Stimulated activated naive CD8-positive, alpha-beta T cell treated with anti-CD3 and anti-CD28 coated beads, Interleukin-15, amount 100 ng/mL, for 72 hours (primary cell): ENCODE measurements at regions not wholly inside any gene's neighbourhood (a gene's known extent, or its start where the extent isn't known, plus 50 kb on each side); places are given as distances from the start of the nearest gene placed in this dataset.
"Not testable (repeated sequence)": the region's sequence is repeated elsewhere in the genome, so short reads cannot be mapped to it uniquely, and the experiment has no call there.

ENCODE experiments used
- ATAC-seq: fragments of 150-1000 bp; cut with Tn5 transposase; 2 replicates; pipeline ENCODE4 v1.10.0; 2021; ENCODE audit warnings: mild to moderate bottlenecking, moderate library complexity
- DNase-seq, 2 donors: peaks; one replicate each; pipeline ENCODE4 v3.0.0; 2021 to 2022
- H3K27ac Mint-ChIP-seq, 2 donors: one replicate each; pipeline ENCODE4 v1.8.0; 2022; ENCODE audit warnings: mild to moderate bottlenecking in 2 of 2, mixed read lengths in 2 of 2, moderate library complexity in 2 of 2
- H3K27me3 Mint-ChIP-seq: one replicate; pipeline ENCODE4 v1.8.0; 2022; ENCODE audit warnings: mixed read lengths
- H3K4me1 Mint-ChIP-seq: one replicate; pipeline ENCODE4 v1.8.0; 2022; ENCODE audit warnings: mild to moderate bottlenecking, mixed read lengths
- H3K4me3 Mint-ChIP-seq, 2 donors: one replicate each; pipeline ENCODE4 v1.8.0; 2022; ENCODE audit warnings: mild to moderate bottlenecking in 2 of 2, mixed read lengths in 2 of 2, moderate library complexity in 1 of 2
- H3K9me3 Mint-ChIP-seq, 2 donors: one replicate each; pipeline ENCODE4 v1.8.0; 2022; ENCODE audit warnings: mixed read lengths in 2 of 2

DNA sequence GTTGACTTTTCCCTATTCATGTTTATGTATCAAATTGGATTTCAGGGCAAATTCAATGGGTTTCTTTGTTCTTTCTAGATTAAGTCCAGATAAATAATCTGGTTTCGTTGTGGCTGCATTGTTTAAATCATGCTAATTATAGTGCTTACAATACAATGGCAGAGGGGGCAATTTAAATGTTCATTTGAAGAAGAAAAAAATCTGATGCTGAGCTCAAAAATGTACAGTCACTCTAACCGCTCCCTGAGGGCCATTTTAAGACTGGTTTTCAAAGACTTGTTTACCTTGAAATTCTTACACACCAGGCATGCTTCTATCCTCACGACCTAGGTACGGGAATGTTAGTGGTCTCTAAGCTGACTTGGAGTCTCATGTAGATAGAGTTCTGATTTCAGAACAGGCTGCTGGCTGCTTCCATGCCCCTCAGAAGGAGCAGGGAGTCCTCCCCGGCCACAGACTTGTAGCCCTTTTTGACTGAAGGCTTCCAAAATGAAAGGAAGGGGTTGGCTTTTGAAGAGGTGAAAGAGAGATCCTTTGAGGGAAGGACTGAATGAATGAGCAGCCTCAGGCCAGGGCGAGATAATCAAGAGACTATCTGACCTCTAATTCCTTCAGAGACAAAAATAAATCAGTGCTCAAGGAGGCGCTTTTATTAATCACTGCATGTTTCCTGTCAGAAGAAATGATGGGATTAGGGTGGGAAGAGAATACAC lies 86.1 kb upstream of the ZNF217 start:
- DNase-seq (no peak), ATAC-seq (no peak)
- Mint-ChIP-seq H3K27ac (peak overlapping the region; percentile 44 to 72), H3K4me3 (peak overlapping the region in 1 of 2 donors; percentile 21), H3K9me3 (no peaks in the 10 kb centered on the region), H3K4me1 (peaks cover 34% of the 10 kb centered on the region), H3K27me3 (no peaks in the 10 kb centered on the region)

DNA sequence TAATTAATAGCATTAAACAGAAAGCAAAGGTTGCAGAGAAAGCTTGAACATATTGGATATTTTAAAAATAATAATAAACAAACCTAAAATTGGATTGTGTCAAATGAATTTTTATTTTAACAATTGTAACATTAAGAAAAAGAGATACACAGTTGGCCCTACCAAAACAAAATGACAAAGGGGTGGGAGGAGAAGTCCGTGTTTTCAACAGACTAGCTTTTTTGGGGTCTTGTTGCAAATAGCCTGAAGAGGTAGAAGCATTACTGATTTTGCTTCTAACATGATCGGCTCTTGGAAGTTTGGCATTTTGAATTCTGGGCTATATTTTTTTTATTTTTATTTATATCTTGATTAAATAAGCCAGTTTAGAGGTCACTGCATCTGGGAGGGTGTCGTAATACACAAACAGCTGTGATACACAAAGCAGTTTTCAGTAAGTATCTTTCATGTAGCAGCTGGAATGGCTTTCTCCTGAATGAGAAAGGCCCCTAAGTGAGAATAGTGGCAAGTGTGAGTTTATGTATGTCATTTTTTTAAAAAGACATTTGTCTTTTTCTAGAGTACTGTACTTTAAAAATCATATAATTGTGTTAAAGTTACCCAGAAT lies 85.5 kb upstream of the ZNF217 start:
- H3K27ac Mint-ChIP-seq, result peak overlapping the region in 1 of 2 donors; percentile 92
- H3K4me3 Mint-ChIP-seq, result peak overlapping the region; percentile 80 to 81
- ATAC-seq, result no peak

DNA sequence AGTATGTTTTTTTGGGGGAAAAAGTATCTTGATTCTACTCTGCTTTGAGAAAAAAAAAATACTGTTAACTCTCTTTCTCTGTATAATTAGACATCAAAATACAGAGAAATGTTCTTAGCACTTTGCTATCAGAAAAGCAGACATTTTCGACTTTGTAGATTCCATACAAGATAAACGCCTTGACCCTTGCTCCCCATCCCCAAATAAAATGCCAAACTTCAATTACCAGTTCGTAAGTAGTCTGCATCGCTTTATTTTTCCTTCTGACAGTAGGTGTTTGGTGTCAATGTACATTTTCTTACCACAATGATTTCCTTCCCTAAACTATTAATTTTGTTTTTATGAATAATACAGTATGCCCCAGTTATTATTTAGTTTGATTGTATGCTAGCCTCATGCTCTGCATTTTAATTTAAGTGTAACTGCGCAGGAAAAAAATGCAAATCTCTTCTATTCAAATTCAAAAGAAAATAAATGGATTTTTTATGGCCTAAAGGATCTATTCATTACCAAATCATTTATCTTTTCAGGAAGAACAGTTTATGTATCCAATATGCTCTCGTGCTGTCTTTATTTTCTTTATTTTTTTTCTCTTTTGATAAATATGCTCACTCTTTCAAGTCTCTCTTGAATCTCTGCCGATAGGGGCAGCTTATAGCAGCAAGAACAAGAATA lies 84.8 kb upstream of the ZNF217 start:
- H3K4me1 Mint-ChIP-seq, result peaks cover 33% of the 10 kb centered on the region
- no peak for DNase-seq
- no peaks in the 10 kb centered on the region for H3K9me3 Mint-ChIP-seq
- peak overlapping the region; percentile 80 to 81 for H3K4me3 Mint-ChIP-seq
- no peak for ATAC-seq
- peak overlapping the region; percentile 92 to 97 for H3K27ac Mint-ChIP-seq
- no peaks in the 10 kb centered on the region for H3K27me3 Mint-ChIP-seq

More for the DNA sequence above, 85.5 kb upstream of the ZNF217 start:
- Mint-ChIP-seq H3K4me1 (peaks cover 33% of the 10 kb centered on the region), H3K9me3 (no peaks in the 10 kb centered on the region), H3K27me3 (no peaks in the 10 kb centered on the region)
- DNase-seq, result no peak

DNA sequence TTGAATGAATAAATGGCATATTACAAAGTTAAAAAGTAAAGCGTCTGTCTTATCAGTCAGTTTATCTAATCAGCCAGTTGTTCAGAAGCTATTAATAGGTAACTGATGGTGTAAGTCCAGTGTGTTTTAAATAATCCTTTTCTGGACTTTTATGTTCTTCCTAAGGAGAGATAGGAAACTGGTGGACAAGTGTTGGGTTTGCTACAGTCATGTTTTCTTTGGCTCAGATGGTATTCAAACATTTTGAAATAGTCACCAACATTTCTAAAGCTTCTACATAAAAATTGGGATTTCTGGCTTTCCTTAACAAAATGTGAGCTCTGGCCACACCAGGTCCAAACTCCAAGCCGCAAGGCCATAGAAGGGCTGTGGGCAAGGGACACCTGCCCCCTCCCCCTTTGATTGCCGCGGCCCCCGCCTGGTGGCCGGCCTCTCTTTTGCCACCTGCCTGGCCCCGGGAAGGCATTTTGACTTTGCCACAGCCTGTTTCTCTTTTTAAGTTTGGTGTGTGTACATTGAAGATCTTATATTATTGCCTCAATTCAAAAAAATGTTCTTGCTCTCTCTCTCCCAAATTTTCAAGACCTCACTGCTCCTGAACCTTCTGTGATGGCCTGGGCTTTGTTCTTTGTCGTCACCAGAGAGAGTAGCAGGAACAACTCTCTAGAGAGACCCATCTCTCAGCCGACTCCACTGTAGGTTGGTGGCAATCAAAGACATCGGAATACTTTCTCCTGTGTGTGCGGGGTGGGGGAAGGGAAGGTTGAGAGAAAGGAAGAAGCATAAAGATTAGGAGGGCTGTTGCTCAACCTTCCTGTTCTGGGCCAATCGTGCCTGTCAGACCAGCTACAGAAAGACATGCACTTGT lies 84.0 kb upstream of the ZNF217 start:
- peak overlapping the region; percentile 80 to 81 for H3K4me3 Mint-ChIP-seq
- H3K4me1 Mint-ChIP-seq, result peaks cover 33% of the 10 kb centered on the region
- H3K27ac Mint-ChIP-seq, result peak overlapping the region; percentile 92 to 97
- no peaks in the 10 kb centered on the region for H3K9me3 Mint-ChIP-seq
- ATAC-seq, result peak; percentile 37
- no peaks in the 10 kb centered on the region for H3K27me3 Mint-ChIP-seq
- peak; percentile 9 to 32 for DNase-seq

DNA sequence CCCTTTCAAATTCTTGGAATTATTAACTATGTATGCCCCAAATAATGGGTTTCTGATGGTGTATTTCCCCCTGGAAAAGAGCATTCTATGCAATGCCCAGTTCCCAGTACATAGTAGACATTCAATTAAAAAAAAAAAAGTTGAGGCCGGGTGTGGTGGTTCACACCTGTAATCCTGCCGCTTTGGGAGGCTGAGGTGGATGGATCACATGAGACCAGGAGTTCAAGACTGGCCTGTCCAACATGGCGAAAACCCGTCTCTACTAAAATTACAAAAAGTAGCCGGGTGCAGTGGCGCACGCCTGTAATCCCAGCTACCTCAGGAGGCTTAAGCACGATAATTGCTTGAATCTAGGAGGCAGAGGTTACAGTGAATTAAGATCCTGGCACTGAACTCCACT lies 83.3 kb upstream of the ZNF217 start:
- no peak overlapping the region for H3K27ac Mint-ChIP-seq
- H3K4me3 Mint-ChIP-seq, result no peak overlapping the region

DNA sequence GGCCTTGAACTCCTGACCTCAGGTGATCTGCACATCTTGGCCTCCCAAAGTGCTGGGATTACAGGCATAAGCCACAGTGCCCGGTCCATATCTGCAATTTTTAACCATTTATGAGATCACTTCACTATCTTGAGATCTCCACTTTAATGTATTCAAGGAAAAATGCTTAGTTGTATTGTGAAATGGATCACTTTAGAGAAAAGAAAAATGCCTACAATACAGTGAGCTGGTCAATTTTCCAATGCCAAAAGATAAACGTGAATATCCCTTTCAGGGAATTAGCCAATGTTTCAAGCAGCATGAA lies 82.8 kb upstream of the ZNF217 start:
- no peak for DNase-seq
- Mint-ChIP-seq H3K27ac (no peak overlapping the region), H3K9me3 (no peaks in the 10 kb centered on the region), H3K27me3 (no peaks in the 10 kb centered on the region), H3K4me3 (no peak overlapping the region), H3K4me1 (peaks cover 33% of the 10 kb centered on the region)
- no peak for ATAC-seq

More for the DNA sequence above, 83.3 kb upstream of the ZNF217 start:
- DNase-seq (no peak), ATAC-seq (no peak)
- Mint-ChIP-seq H3K27me3 (no peaks in the 10 kb centered on the region), H3K9me3 (no peaks in the 10 kb centered on the region), H3K4me1 (peaks cover 33% of the 10 kb centered on the region)

DNA sequence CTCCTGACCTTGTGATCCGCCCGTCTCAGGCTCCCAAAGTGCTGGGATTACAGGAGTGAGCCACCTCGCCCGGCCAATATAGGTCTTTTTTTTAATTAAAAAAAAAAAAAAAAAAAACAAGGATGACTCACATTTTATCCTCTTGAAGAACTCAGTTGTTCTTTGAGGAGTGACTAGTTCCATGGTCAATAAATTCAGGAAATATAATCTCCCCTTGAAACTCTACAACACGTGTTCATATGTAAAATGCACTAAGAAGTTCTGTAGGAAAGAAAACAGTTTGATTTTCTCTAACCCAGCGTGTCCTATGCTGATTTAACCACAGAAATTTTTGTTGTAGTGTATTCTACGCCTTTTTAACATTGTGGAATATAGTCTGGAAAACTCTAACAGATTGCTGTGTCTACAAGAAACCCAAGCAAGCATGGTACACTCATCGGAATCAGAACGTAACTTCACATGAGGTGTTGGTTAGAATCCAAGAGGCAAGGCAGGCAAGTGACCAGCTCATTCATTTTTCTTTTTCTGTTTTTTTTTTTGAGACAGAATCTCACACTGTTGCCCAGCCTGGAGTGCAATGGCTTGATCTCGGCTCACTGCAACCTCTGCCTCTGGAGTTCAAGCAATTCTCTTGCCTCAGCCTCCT lies 79.0 kb upstream of the ZNF217 start:
- no peak overlapping the region for H3K4me3 Mint-ChIP-seq
- no peaks in the 10 kb centered on the region for H3K9me3 Mint-ChIP-seq
- H3K4me1 Mint-ChIP-seq, result peaks cover 2% of the 10 kb centered on the region
- ATAC-seq (no peak), DNase-seq (no peak)
- H3K27ac Mint-ChIP-seq, result no peak overlapping the region
- H3K27me3 Mint-ChIP-seq, result no peaks in the 10 kb centered on the region

DNA sequence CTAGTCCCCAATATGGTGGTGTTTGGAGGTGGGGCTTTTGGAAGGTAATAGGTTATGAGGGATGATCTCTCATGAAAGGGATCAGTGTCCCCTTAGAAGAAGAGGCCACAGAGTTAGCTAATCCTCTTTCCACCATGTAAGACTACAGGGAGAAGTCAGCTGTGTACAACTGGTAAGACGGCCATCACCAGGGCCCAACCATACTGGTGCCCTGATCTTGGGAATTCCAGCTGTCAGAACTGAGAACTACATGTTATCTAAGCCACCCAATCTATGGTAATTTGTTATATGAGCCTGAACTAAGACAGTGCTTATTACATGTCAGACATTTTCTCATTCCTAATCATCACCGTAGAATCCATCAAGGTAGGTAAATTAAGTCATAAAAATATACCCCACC lies 77.7 kb upstream of the ZNF217 start:
- Mint-ChIP-seq H3K9me3 (no peaks in the 10 kb centered on the region), H3K4me1 (no peaks in the 10 kb centered on the region), H3K27ac (no peak overlapping the region), H3K4me3 (no peak overlapping the region), H3K27me3 (no peaks in the 10 kb centered on the region)
- no peak for ATAC-seq
- DNase-seq, result no peak

DNA sequence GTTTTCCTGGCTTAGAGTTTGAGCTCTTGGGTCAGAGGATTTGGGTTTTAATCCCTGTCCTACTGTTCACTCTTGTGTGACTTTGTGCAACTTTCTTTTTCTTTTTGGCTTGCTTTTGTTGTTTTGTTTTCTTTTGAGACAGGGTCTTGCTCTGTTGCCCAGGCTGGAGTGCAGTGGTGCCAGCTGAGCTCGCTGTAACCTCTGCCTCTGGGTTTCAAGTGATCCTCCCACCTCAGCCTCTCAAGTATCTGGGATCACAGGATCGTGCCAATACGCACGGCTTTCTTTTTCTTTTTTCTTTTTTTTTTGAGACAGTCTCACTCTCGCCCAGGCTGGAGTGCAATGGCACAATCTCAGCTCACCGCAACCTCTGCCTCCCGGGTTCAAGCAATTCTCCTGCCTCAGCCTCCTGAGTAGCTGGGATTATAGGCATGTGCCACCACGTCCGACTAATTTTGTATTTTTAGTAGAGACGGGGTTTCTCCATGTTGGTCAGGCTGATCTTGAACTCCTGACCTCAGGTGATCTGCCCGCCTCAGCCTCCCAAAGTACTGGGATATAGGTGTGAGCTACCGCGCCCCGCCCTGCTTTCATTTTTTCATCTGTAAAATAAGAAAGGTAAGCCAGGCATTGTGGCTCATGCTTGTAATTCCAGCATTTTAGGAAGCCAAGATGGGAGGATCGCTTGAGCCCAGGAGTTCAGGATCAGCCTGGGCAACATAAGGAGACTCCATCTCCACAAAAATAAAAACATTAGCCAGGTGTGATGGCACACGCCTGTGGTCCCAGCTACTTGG lies 76.1 kb upstream of the ZNF217 start:
- not testable (repeated sequence) for H3K4me3 Mint-ChIP-seq, H3K9me3 Mint-ChIP-seq, ATAC-seq, H3K4me1 Mint-ChIP-seq, H3K27me3 Mint-ChIP-seq, H3K27ac Mint-ChIP-seq, DNase-seq

DNA sequence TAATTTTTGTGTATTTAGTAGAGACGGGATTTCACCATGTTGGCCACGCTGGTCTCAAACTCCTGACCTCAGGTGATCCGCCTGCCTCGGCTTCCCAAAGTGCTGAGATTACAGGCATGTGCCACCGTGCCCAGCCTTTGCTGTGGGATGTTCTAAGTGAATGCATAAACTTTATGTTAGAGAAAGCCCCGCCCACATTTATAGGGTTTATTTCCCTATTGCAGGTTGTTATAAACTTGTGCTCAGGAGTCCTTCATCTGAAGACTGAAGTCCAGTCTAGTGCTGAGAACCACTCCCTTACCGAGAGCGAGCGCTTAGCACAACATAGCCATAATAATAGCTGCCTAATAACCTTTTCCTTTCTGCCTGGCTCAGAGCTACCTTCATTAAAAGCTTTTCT lies 75.4 kb upstream of the ZNF217 start:
- H3K4me1 Mint-ChIP-seq, result peaks cover 4% of the 10 kb centered on the region
- no peaks in the 10 kb centered on the region for H3K9me3 Mint-ChIP-seq
- no peak for DNase-seq
- ATAC-seq, result no peak
- no peaks in the 10 kb centered on the region for H3K27me3 Mint-ChIP-seq
- H3K27ac Mint-ChIP-seq, result no peak overlapping the region
- no peak overlapping the region for H3K4me3 Mint-ChIP-seq

DNA sequence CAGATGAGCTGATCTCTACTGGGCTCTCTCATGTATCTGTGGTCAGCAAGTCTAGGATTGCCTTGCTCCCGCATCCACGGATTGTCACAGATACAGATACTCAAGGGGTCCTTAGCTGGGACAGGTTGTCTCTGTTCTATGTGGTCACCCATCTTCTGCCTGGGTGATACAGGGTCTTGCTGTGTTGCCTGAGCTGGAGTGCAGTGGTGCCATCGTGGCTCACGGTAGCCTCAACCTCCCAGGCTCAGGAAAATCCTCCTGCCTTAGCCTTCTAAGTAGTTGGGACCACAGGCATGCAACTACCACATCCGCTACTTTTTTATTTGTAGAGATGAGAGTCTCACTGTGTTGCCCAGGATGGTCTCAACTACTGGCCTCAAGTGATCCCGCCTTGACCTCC lies 72.5 kb upstream of the ZNF217 start:
- ATAC-seq, result no peak
- Mint-ChIP-seq H3K27ac (no peak overlapping the region), H3K4me1 (peaks cover 18% of the 10 kb centered on the region), H3K27me3 (no peaks in the 10 kb centered on the region), H3K4me3 (no peak overlapping the region), H3K9me3 (no peaks in the 10 kb centered on the region)
- no peak for DNase-seq

DNA sequence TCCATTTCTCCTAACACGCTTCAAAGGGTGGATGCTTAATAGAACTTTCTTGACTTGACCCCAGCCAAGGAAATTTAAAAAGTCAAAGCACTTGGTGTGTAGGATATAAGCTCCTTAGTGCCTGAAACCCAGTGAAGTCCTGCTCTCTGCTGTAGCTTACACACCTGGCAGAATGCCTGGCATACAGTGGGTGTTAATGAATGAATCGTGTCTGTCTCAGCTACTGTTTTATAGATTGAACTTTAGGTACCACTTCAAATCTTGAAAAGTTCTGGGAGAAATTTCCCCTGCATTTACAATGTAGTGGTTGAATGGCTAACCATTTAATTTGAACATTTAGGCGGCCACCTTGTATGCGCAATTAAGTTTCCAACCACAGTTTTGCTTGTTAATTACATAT lies 70.5 kb upstream of the ZNF217 start:
- H3K4me1 Mint-ChIP-seq, result peaks cover 32% of the 10 kb centered on the region
- H3K4me3 Mint-ChIP-seq, result no peak overlapping the region
- H3K27me3 Mint-ChIP-seq, result no peaks in the 10 kb centered on the region
- no peak for DNase-seq
- H3K27ac Mint-ChIP-seq, result peak overlapping the region in 1 of 2 donors; percentile 68
- no peaks in the 10 kb centered on the region for H3K9me3 Mint-ChIP-seq
- ATAC-seq, result no peak

DNA sequence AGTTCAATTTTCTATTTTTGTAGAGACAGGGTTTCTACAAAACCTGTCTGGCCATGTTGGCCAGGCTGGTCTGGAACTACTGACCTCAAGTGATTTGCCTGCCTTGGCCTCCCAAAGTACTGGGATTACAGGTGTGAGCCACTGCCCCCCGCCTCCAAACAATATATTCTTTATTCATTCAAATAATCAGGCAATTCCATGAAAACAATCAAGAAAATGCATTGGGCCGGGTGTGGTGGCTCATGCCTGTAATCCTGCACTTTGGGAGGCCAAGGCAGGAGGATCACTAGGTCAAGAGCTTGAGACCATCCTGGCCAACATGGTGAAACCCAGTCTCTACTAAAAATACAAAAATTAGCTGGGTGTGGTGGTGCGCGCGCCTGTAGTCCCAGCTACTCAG lies 69.9 kb upstream of the ZNF217 start:
- H3K4me3 Mint-ChIP-seq, H3K9me3 Mint-ChIP-seq, H3K27ac Mint-ChIP-seq, H3K27me3 Mint-ChIP-seq, DNase-seq, ATAC-seq: not testable (repeated sequence)
- H3K4me1 Mint-ChIP-seq, result peaks cover 37% of the 10 kb centered on the region

DNA sequence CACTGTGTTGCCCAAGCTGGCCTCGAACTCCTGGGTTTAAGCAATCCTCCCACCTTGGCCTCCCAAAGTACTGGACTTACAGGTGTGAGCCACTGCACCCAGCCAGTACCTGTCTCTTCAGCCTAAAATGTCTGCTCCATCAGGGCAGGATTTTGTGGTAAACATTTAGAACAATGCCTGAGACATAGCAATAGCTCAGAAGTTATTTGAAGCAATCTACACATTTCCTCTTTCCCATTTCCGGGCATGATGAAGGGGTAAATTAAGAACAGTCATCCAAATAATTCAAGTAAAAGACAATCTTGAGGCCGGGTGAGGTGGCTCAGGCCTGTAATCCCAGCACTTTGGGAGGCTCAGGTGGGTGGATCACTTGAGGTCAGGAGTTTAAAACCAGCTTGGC lies 69.0 kb upstream of the ZNF217 start:
- no peak overlapping the region for H3K4me3 Mint-ChIP-seq
- no peak for DNase-seq

More for the DNA sequence above, 69.0 kb upstream of the ZNF217 start:
- H3K4me1 Mint-ChIP-seq, result peaks cover 46% of the 10 kb centered on the region
- H3K27me3 Mint-ChIP-seq, result no peaks in the 10 kb centered on the region
- H3K9me3 Mint-ChIP-seq, result no peaks in the 10 kb centered on the region
- ATAC-seq, result no peak
- H3K27ac Mint-ChIP-seq, result no peak overlapping the region
